Fibroblast of skin of abdomen (primary cell): ENCODE measurements at regions not wholly inside any gene's neighbourhood (a gene's known extent, or its start where the extent isn't known, plus 50 kb on each side); places are given as distances from the start of the nearest gene placed in this dataset.

Experiments used
- DNase-seq: peaks from one replicate; pipeline ENCODE4 v3.0.0-alpha.2; 2013

DNA sequence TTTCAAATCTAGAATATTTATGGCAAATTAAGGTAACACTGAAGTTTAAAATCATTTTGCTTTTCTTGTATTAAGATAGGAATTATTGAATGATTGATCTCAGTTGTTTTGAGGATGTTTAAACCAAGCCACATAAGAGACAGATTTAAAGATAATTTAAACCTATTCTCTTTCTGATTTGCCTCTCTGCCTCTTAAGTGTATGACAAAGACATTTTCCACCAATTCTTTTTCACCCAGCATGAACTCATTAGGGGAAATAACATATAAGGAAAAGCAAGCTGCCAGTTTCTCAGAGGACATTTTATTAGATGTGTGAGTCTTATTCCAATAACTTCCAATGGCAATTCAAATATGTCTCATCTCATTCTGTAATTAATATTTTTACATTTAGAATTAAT is 568.3 kb upstream of the MEF2C start:
- DNase-seq = no peak

GRCh38 chr5:89450149-89450538 is 567.2 kb upstream of the MEF2C start:
- DNase-seq = no peak

GRCh38 chr5:89449392-89450148 is 566.6 kb upstream of the MEF2C start:
- no peak for DNase-seq

DNA sequence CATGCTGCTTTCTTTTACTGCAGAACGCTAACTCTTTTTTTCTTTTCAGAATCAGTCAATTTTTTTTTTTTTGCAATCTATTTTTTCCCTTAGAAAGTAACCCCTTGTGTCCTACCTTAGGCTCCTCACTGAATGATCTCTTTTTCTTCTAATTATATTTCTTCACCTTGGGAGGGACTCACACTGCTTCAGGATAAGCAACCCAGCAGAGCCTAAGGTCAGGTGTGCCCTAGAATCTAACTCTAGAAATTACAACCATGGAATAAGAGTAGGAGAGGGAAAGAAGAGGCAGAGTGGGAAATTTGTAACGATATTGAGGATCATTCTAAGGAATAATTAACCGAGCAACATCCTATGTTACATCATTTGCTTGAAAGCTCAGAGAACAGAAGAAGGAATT is 564.0 kb upstream of the MEF2C start:
- no peak for DNase-seq

DNA sequence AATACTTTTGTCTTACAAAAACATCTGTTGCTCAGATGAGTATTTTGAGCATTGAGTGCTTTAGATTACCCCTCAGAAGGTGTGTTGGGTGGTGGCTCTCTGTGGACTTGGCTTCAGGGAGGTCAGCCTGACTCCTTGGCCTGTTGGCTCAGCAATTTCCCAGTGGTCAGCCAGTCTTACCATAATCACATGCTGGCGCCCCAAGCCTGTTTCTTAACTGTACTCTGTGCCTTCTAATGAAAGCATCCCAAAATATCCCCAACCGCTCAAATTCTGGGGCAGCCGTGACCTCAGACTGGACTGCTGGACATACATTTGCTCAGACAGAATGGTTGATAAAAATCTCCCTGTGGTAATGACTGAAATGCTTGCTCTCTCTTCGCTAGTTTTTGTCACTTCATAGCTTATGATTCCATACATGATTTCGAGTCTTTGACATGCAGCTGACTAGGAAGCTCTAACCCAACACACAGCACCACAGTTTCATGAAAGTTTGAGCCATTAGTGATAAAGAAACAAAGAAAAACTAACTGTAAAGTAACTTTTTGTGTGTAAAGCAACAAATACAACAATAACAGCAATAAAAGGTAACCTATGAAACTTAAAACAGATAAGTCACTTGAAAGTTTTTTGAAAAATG is 562.2 kb upstream of the MEF2C start:
- DNase-seq = no peak

- DNase-seq = no peak
These were observed 561.1 kb upstream of the MEF2C start for GRCh38 chr5:89444088-89444487.

DNA sequence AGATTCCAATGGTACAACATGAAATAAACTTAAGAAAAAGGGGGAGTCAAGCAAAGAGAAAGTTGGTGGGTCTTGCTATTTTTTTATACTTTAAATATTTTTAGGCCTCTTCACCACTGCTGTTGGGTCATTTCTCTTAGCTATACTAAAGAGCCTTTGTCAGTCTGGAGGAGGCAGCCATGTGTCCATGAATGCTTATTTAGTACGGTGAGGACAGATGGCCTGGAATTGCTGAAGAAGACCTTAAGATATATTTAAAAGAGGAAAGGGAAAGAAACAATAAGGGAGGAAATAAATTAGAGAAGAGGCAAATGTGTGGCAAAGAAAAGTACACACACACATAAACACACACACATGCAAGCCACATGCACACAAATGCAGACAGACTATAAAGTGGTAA is 560.5 kb upstream of the MEF2C start:
- DNase-seq = no peak

- no peak for DNase-seq
These were observed 559.0 kb upstream of the MEF2C start for GRCh38 chr5:89441965-89442364.

GRCh38 chr5:89440670-89441069 is 557.7 kb upstream of the MEF2C start:
- no peak for DNase-seq

DNA sequence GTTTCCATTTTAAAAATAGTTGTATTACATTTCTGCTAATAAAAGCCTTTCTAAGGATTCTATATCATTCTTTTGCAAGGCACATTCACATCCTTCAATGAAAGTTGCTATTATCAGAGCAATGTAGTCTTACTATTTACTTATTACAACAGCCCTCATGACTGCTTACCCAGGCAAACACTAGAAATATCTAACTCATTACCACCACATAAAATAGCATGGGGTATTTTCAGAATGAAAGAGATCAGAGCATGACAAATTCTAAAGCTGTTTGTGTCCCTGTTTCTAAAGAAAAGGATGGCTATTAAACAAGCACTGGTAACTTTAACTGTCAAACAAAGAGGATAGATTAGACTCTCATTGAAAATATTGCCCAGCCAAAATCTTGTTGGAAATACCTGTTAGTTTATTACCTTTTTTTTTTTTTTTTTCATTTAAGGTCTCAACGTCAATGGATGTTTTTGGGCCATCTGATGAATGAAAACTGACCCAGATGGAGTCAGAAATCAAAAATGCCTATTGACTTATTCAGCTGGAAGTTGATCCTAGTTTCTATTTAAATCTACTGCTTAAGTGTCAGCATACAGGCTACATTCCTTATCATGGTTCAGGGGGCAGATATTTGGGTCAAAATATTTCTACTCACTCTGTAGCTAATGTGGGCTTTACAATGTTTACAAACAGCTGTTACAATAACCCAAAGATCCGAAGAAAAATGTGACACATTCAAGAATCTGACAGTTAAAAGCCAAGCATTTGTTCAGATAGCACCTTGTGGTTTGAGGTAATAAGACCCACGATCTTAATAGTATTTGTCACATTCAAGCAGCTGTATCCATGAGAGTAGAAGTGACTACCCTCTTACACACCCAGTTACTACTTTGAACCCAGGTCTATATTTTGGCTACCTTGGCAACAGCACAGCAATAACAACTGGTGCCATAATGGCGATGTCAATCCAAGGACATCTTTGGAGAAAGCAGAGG is 554.8 kb upstream of the MEF2C start:
- DNase-seq = peak; percentile 41

- DNase-seq = no peak
These were observed 553.5 kb upstream of the MEF2C start for GRCh38 chr5:89436464-89436863.

GRCh38 chr5:89435347-89435746 is 552.4 kb upstream of the MEF2C start:
- no peak for DNase-seq

DNA sequence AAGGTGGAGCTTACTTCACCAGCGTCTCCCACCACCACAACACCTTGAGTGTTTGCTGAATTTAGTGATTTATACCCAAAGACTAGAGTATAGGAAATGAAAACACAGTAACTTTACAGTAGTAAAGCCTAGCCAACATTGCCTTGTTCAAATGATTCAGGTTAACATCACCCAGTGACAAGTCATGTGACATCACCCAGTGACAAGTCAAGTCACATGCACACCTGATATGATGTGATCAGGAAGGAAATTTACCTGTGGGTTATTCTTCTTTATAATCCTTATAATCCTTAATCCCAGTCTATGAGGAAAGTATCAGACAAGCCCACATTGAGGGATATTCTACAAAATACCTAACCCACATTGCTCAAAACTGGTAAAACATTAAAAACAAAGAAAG is 545.6 kb upstream of the MEF2C start:
- DNase-seq = no peak

- DNase-seq = no peak
These were observed 542.1 kb upstream of the MEF2C start for GRCh38 chr5:89425062-89425461.

DNA sequence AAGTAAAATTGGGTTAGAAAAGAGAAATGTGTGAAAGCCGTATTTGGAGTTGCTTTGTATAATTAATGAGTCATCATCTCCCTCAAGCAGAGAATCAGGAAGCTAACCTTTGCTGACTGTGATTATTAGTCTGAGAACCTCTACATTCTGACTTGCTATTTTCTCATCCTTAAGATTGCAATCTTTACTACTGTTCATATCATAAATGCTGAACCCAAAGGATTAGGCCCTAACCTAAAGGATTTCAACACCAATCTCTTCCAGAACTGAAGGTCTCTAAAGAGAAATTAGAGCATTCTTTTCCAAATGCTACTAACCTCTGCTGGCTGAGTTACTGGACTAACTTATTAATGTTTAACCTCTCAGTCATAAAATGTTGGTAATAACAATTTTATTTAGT is 538.1 kb upstream of the MEF2C start:
- DNase-seq = peak; percentile 46

DNA sequence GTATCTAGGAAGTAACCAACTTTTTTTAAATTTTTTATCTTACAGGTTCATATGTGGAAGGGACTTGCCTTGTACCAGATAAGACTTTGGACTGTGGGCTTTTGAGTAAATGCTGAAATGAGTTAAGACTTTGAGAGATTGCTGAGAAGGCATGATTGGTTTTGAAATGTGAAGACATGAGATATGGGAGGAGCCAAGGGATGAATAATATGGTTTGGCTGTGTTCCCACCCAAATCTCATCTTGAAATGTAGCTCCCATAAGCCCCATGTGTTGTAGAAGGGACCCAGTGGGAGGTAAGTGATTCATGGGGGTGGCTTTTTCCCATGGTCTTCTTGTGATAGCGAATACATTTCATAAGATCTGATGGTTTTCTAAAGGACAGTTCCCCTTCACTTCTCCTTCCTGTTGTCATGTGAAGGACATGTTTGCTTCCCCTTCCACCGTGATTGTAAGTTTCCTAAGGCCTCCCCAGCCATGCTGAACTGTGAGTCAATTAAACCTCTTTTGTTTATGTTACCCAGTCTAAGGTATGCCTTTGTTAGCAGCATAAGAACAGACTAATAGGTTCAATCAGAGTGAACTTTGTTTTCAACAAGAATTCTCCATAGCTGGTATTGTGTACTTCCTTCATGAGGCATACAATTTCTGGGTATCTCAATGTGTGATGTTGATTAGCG is 535.6 kb upstream of the MEF2C start:
- DNase-seq = no peak

DNA sequence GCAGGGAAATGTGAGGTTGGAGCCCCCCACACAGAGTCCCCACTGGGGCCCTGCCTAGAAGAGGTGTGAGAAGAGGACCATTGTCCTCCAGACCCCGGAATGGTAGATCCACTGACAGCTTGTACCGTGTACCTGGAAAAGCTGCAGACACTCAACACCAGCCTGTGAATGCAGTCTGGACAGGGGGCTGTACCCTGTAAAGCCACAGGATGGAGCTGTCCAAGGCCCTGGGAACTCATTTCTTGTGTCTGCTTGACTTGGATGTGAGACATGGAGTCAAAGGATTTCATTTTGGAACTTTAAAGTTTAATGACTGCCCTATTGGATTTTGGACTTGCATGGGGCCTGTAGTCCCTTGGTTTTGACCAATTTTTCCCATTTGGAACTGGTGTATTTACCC is 535.0 kb upstream of the MEF2C start:
- DNase-seq = no peak

DNA sequence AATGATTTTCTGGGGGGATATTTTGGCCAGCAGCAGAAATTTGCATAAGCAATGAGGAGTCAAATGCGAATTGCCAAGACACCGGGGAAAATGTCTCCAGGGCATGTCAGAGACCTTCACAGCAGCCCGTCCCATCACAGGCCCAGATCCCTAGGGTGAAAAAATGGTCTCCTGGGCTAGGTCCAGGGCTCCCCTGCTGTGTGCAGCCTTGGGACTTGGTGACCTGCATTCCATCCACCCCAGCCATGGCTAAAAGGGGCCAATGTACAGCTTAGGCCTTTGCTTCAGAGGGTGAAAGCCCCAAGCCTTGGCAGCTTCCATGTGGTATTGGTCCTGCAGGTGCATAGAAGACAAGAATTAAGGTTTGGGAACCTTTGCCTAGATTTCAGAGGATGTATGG is 534.5 kb upstream of the MEF2C start:
- DNase-seq = no peak

GRCh38 chr5:89411891-89412290 is 528.9 kb upstream of the MEF2C start:
- DNase-seq = no peak

DNA sequence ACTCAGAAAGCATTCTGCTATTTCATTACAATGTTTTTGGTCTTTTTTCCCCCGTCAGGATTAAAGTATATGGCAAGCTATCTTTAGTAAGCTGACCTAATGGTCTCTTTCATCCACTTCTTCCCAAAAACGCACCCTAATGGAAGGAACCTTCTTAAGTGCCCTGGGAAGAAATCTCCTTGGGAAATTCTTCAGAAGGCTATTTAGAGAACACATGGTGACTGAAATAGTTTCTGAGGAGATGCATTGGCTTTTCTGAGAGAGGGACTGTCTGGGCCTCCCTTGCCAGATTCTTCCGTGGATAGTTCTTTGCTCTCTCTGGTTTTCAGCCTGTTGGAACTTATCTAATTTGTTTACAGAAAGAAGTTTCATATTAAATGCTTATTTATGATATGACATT is 524.1 kb upstream of the MEF2C start:
- DNase-seq = no peak

GRCh38 chr5:89401659-89402058 is 518.7 kb upstream of the MEF2C start:
- no peak for DNase-seq

DNA sequence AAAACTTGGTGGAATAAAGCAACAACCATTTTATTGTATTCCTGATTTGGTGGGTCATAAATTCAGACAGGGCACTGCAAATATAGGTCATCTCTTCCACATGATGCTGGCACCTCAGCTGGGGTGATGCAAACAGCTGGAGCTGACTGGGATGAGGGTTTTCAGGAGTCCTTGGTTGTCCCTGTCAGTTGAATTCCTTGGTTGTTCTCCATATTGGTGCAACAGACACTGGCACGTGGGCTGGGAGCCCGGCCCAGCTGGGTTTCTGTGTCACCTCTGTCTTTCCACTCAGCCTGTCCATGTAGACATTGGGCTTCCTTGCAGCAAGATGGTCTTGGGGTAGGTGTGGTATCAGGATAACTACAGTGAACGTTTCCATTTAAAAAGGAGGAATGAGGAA is 518.0 kb upstream of the MEF2C start:
- no peak for DNase-seq

DNA sequence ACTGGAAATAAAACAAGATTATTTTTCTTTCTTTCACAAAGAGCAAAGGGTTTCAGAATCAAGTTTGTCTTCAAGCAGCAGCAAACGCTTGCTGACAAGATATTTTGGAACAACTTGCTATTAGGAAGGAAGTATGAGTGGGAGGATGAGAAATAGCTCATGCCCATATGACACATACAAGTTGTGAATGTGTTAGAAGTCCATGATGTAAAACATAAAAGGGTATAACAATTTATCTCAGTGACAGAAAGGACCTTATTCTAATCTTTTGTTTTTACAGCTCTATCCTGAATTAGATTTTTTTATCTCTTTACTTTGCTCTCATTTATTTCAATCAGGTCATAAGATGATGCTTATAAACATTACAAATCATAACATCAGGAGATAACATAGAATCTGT is 516.6 kb upstream of the MEF2C start:
- peak; percentile 14 for DNase-seq
